ENCODE measurements at regions not wholly inside any gene's neighbourhood (a gene's known extent, or its start where the extent isn't known, plus 50 kb on each side); places are given as distances from the start of the nearest gene placed in this dataset.

DNA sequence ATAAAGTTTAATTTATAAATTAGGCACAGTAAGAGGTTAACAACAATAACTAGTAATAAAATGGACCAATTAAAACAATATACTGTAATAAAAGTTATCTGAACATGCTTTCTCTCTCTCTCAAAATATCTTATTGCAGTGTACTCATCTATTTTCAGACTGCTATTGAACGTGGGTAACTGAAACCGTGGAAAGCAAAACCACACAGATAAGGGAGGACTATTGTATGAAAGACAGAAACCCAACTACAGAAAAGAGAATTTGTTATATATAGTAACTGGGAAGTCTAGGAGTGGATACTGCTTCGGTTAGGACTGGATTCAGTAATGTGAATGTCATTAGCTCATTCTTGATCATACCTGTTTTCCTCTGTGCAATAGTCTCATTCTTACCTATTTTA, 119.3 kb upstream of the DAZL start:
- peaks cover 3% of the 10 kb centered on the region for H3K4me1 Mint-ChIP-seq

GRCh38 chr3:16725972-16726371, 120.7 kb upstream of the DAZL start:
- no peak overlapping the region for H3K27ac Mint-ChIP-seq
- H3K4me1 Mint-ChIP-seq = no peaks in the 10 kb centered on the region
- no peaks in the 10 kb centered on the region for H3K36me3 Mint-ChIP-seq
- no peak for ATAC-seq
- H3K4me3 Mint-ChIP-seq = no peak overlapping the region
- peaks cover 3% of the 10 kb centered on the region for H3K9me3 Mint-ChIP-seq (ENCODE audit: low read depth)
- CTCF ChIA-PET = no interaction called here
- H3K27me3 Mint-ChIP-seq = no peaks in the 10 kb centered on the region
- DNase-seq = no peak

More for the DNA sequence above, 119.3 kb upstream of the DAZL start:
- no peaks in the 10 kb centered on the region for H3K27me3 Mint-ChIP-seq
- no peaks in the 10 kb centered on the region for H3K36me3 Mint-ChIP-seq
- peaks cover 3% of the 10 kb centered on the region for H3K9me3 Mint-ChIP-seq (ENCODE audit: low read depth)
- ATAC-seq (no peak), DNase-seq (no peak)
- CTCF ChIA-PET = no interaction called here
- H3K27ac Mint-ChIP-seq = no peak overlapping the region
- no peak overlapping the region for H3K4me3 Mint-ChIP-seq

DNA sequence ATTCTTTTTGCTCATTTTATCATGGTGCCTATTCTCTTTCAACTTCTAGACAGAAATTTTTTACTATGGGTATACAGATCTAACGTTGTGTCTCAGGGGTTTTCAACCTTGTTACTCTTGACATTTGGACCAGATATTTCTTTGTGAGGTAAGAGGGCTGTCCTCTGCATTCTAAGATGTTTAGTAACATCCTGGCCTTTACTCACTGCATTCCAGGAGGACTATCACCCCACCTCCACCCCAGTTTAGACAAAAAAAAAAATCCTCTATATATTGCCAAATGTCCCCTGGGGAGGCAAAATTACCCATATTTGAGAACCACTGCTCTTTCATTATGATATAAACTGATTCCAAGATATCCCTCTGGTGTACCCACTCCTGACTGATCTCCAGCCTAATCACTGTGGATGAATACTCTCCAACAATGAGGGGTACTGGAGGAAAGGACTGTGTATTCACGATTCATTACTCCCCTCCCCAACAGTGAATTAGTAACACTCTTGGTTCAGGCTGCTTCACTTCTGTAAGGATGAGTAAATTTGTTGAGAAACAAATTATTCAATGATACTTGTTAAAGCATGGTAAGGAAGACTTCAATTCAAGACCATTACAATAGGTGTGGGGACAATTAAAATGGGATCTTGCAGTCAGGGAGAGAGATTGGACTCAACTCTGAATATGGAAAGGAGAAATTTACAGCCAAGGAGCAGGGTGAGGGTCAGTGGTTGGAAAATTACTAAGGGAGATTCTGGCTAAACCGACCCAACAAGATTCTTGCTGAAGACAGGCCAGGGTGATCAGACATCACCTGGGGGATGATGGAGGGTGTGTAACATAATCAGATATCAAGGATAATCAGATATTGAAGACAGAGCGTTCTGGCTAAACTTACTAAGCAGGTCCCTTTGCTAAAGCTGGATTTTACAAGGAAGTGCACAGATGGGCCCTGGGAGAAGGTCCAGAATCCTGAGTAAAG, 123.8 kb upstream of the DAZL start:
- H3K4me1 Mint-ChIP-seq = no peaks in the 10 kb centered on the region
- H3K27ac Mint-ChIP-seq = no peak overlapping the region
- H3K27me3 Mint-ChIP-seq = no peaks in the 10 kb centered on the region
- peaks cover 9% of the 10 kb centered on the region for H3K9me3 Mint-ChIP-seq (ENCODE audit: low read depth)
- ATAC-seq (no peak), DNase-seq (no peak)
- peaks cover 7% of the 10 kb centered on the region for H3K36me3 Mint-ChIP-seq
- CTCF ChIA-PET = no interaction called here
- H3K4me3 Mint-ChIP-seq = no peak overlapping the region

- Mint-ChIP-seq H3K36me3 (peaks cover 8% of the 10 kb centered on the region), H3K4me3 (no peak overlapping the region), H3K27ac (no peak overlapping the region), H3K27me3 (no peaks in the 10 kb centered on the region), H3K4me1 (no peaks in the 10 kb centered on the region), H3K9me3 (ENCODE audit: low read depth) (peaks cover 16% of the 10 kb centered on the region)
- CTCF ChIA-PET = no interaction called here
- no peak for DNase-seq
- ATAC-seq = no peak
Measured at GRCh38 chr3:16738451-16738850, 133.2 kb upstream of the DAZL start.

- no peak for DNase-seq
- H3K27me3 Mint-ChIP-seq = no peaks in the 10 kb centered on the region
- peaks cover 5% of the 10 kb centered on the region for H3K36me3 Mint-ChIP-seq
- no peak for ATAC-seq
- CTCF ChIA-PET = no interaction called here
- no peak overlapping the region for H3K4me3 Mint-ChIP-seq
- peaks cover 13% of the 10 kb centered on the region for H3K9me3 Mint-ChIP-seq (ENCODE audit: low read depth)
- H3K27ac Mint-ChIP-seq = no peak overlapping the region
- no peaks in the 10 kb centered on the region for H3K4me1 Mint-ChIP-seq
Measured at GRCh38 chr3:16739541-16740105, 134.4 kb upstream of the DAZL start.

GRCh38 chr3:16740515-16740914, 135.3 kb upstream of the DAZL start:
- no peak for ATAC-seq
- no peaks in the 10 kb centered on the region for H3K4me1 Mint-ChIP-seq
- H3K36me3 Mint-ChIP-seq = peaks cover 5% of the 10 kb centered on the region
- peaks cover 12% of the 10 kb centered on the region for H3K9me3 Mint-ChIP-seq (ENCODE audit: low read depth)
- H3K4me3 Mint-ChIP-seq = no peak overlapping the region
- H3K27ac Mint-ChIP-seq = no peak overlapping the region
- no peaks in the 10 kb centered on the region for H3K27me3 Mint-ChIP-seq
- no peak for DNase-seq
- CTCF ChIA-PET = no interaction called here

DNA sequence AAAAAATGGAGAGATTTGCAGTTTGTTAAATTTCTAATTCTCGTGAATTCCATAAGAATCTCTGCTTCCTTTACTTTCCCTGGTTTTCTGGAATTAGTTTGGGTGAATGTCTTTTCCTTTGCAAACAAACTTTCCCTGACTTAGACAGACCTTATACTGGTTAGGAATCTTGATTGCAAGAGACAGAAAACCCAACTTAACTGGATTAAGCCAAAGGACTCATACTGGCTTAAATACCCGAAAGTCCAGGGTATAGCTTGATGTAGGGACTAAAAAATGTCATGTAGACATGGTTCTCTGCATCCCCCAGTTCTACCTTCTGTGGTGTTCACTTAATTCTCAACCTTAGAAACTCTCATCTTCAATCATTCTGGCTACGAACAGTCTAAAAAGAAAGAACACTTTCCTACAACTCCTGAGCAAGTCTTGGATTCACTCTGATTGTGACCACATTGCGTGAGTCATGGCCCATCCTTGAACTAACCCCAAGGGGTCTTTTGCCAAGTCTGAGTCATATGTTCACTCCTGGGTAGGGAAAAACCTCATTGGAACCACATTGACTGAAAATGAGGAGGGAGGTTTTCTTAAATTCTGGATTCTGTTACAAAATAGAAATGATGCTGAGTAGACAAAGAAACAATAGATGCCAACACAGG, 136.0 kb upstream of the DAZL start:
- peaks cover 5% of the 10 kb centered on the region for H3K36me3 Mint-ChIP-seq
- no peaks in the 10 kb centered on the region for H3K27me3 Mint-ChIP-seq
- peaks cover 12% of the 10 kb centered on the region for H3K9me3 Mint-ChIP-seq (ENCODE audit: low read depth)
- no peak for ATAC-seq
- CTCF ChIA-PET = no interaction called here
- no peak overlapping the region for H3K4me3 Mint-ChIP-seq
- no peaks in the 10 kb centered on the region for H3K4me1 Mint-ChIP-seq
- DNase-seq = no peak
- H3K27ac Mint-ChIP-seq = no peak overlapping the region

GRCh38 chr3:16741890-16742289, 136.7 kb upstream of the DAZL start:
- no peak overlapping the region for H3K4me3 Mint-ChIP-seq

GRCh38 chr3:16743276-16743675, 138.1 kb upstream of the DAZL start:
- Mint-ChIP-seq H3K36me3 (peaks cover 5% of the 10 kb centered on the region), H3K4me1 (no peaks in the 10 kb centered on the region), H3K9me3 (ENCODE audit: low read depth) (peaks cover 12% of the 10 kb centered on the region), H3K27me3 (no peaks in the 10 kb centered on the region), H3K4me3 (no peak overlapping the region), H3K27ac (no peak overlapping the region)
- CTCF ChIA-PET = no interaction called here
- no peak for ATAC-seq
- DNase-seq = no peak

More at GRCh38 chr3:16741890-16742289, 136.7 kb upstream of the DAZL start:
- Mint-ChIP-seq H3K27me3 (no peaks in the 10 kb centered on the region), H3K9me3 (ENCODE audit: low read depth) (peaks cover 12% of the 10 kb centered on the region), H3K27ac (no peak overlapping the region), H3K36me3 (peaks cover 5% of the 10 kb centered on the region), H3K4me1 (no peaks in the 10 kb centered on the region)
- CTCF ChIA-PET = no interaction called here
- ATAC-seq (no peak), DNase-seq (no peak)

DNA sequence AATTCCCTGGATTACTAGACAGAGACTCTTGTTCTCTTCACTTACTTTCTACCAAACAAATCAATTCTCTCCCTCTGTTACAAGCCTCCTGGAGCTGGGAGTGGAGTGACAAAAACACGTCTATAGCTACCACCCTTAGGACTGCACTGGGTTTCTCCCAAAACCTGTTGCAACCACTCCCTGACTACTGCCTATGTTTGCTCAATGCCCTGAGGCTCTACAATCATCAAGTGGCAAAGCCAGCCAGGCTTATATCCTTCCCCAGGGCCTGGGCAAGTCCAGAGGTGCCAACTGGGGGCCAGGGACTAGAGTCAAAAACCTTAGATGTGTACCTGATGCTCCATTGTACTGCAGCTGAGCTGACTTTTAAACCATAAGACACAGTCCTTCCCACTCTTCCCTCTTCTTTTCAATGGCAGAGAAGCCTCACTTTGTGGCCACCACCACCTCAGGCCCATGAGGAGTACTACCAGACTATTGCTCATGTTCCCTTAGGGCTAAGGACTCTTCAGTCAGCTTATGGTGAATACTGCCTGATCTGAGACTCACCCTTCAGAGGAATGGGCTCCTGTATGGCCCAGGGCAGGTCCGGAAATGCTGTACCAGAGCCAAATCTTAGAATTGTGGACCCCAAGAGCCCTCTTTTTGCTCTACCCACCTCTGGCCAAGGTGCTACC, 125.4 kb upstream of the PLCL2 start:
- no peaks in the 10 kb centered on the region for H3K27me3 Mint-ChIP-seq

GRCh38 chr3:16761571-16761970, 123.2 kb upstream of the PLCL2 start:
- DNase-seq (no peak), ATAC-seq (no peak)
- Mint-ChIP-seq H3K27ac (no peak overlapping the region), H3K4me3 (no peak overlapping the region), H3K27me3 (no peaks in the 10 kb centered on the region), H3K9me3 (ENCODE audit: low read depth) (no peaks in the 10 kb centered on the region), H3K4me1 (peaks cover 5% of the 10 kb centered on the region), H3K36me3 (no peaks in the 10 kb centered on the region)
- CTCF ChIA-PET = no interaction called here

More for the DNA sequence above, 125.4 kb upstream of the PLCL2 start:
- H3K4me1 Mint-ChIP-seq = peaks cover 5% of the 10 kb centered on the region
- no peak overlapping the region for H3K27ac Mint-ChIP-seq
- no peaks in the 10 kb centered on the region for H3K36me3 Mint-ChIP-seq
- no peaks in the 10 kb centered on the region for H3K9me3 Mint-ChIP-seq (ENCODE audit: low read depth)
- ATAC-seq = no peak
- DNase-seq = no peak
- CTCF ChIA-PET = no interaction called here
- no peak overlapping the region for H3K4me3 Mint-ChIP-seq

GRCh38 chr3:16765661-16766060, 119.1 kb upstream of the PLCL2 start:
- H3K27ac Mint-ChIP-seq = no peak overlapping the region
- CTCF ChIA-PET = interaction anchor here (1.6 kb wide), 1 partner anchor 20 kb away, joined by 3 read pairs; no protein-coding TSS in a partner anchor
- H3K4me3 Mint-ChIP-seq = no peak overlapping the region

DNA sequence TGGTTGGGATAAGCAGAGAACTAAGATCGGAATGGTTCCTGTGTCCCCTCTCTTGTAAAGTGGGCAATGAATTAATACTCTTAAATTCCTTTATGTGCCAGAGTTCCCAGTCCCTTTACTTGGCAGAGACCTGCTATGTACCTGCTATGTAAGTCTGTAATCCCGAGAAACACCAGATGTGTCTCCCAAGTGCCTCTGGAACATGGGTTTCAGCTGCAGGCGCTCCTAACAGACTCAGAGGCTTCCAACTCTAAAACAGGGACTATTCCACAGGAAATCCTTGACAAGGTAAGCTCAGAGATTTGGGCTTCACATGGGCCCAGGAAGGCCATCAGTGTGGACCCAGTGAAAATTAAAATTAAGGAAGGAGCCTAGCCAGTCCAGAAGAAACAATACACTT, 117.7 kb upstream of the PLCL2 start:
- no peaks in the 10 kb centered on the region for H3K9me3 Mint-ChIP-seq (ENCODE audit: low read depth)
- H3K36me3 Mint-ChIP-seq = no peaks in the 10 kb centered on the region
- ATAC-seq (no peak), DNase-seq (no peak)
- H3K4me1 Mint-ChIP-seq = no peaks in the 10 kb centered on the region
- H3K27ac Mint-ChIP-seq = no peak overlapping the region
- no peaks in the 10 kb centered on the region for H3K27me3 Mint-ChIP-seq
- CTCF ChIA-PET = interaction anchor here (1.6 kb wide), 1 partner anchor 19 kb away, joined by 3 read pairs; no protein-coding TSS in a partner anchor
- H3K4me3 Mint-ChIP-seq = no peak overlapping the region

More at GRCh38 chr3:16765661-16766060, 119.1 kb upstream of the PLCL2 start:
- ATAC-seq (no peak), DNase-seq (no peak)
- Mint-ChIP-seq H3K9me3 (ENCODE audit: low read depth) (no peaks in the 10 kb centered on the region), H3K4me1 (no peaks in the 10 kb centered on the region), H3K36me3 (no peaks in the 10 kb centered on the region), H3K27me3 (no peaks in the 10 kb centered on the region)

All from activated CD8-positive, alpha-beta memory T cell treated with anti-CD3 and anti-CD28 coated beads, Interleukin-2, amount 10 ng/mL, durations not matched to agents 7 days and 5 days (primary cell).